IMR-90 (cell line): ENCODE measurements at regions not wholly inside any gene's neighbourhood (a gene's known extent, or its start where the extent isn't known, plus 50 kb on each side); places are given as distances from the start of the nearest gene placed in this dataset.
"Not testable (repeated sequence)": the region's sequence is repeated elsewhere in the genome, so short reads cannot be mapped to it uniquely, and the experiment has no call there.

Source experiments
- ATAC-seq: fragments of 200-7000 bp; cut with Tn5 transposase; 2 replicates; pipeline ENCODE4 v1.9.1; 2020; ENCODE audit warnings: low read depth, mild to moderate bottlenecking, moderate library complexity
- BruUV-seq: library from RNA; stranded (reverse); fragments of 400-500 nt; replicated peaks from 2 replicates; lab custom pipeline; 2021; lab: Mats Ljungman, UMichigan
- CTCF ChIA-PET: fragments of 300-600 bp; formaldehyde crosslinking; extraction: SDS; loops from one replicate; lab custom pipeline; 2021; ENCODE audit warnings: antibody characterized with exemption; lab: Yijun Ruan, JAX
- POLR2A ChIA-PET: fragments of 300-600 bp; sonication (Branson Sonifier 250); formaldehyde crosslinking; loops from one replicate; lab custom pipeline; 2022; ENCODE audit warnings: antibody characterized with exemption; ENCODE audit not compliant: unreplicated experiment; lab: Charles Lee
- DNase-seq: peaks from one replicate; pipeline ENCODE4 v3.0.0; 2013
- H2AFZ ChIP-seq: replicated peaks from 2 replicates; pipeline ENCODE3; 2013; ENCODE audit warnings: low read length, mild to moderate bottlenecking; ENCODE audit not compliant: poor library complexity
- H2AK5ac ChIP-seq: 2 replicates; pipeline ENCODE4 v1.6.1; 2013; ENCODE audit warnings: low read depth, low read length, inconsistent platforms
- H2AK9ac ChIP-seq: replicated peaks from 2 replicates; pipeline ENCODE3; 2013; ENCODE audit warnings: mild to moderate bottlenecking, low read depth, low read length, moderate library complexity; ENCODE audit not compliant: poor library complexity
- H2BK120ac ChIP-seq: 2 replicates; pipeline ENCODE4 v1.6.1; 2013; ENCODE audit warnings: low read depth, low read length, inconsistent platforms
- H2BK15ac ChIP-seq: 3 replicates; pipeline ENCODE4 v1.6.1; 2013; ENCODE audit warnings: low read depth, low read length, inconsistent platforms
- H2BK20ac ChIP-seq: 2 replicates; pipeline ENCODE4 v1.6.1; 2013; ENCODE audit warnings: low read depth, mild to moderate bottlenecking, inconsistent platforms, low read length, moderate library complexity
- H2BK5ac ChIP-seq: 2 replicates; pipeline ENCODE4 v1.6.1; 2013; ENCODE audit warnings: mild to moderate bottlenecking, low read depth, low read length, inconsistent platforms; ENCODE audit not compliant: poor library complexity, severe bottlenecking
- H3K14ac ChIP-seq: replicated peaks from 2 replicates; pipeline ENCODE4 v1.6.1; 2013; ENCODE audit warnings: low read depth, low read length, inconsistent platforms
- H3K18ac ChIP-seq: 2 replicates; pipeline ENCODE4 v1.6.1; 2013; ENCODE audit warnings: low read depth, low read length, control low read depth
- H3K23ac ChIP-seq: 2 replicates; pipeline ENCODE4 v1.6.1; 2013; ENCODE audit warnings: low read depth, low read length, inconsistent platforms
- H3K27ac ChIP-seq: 2 replicates; pipeline ENCODE4 v1.5.1; 2013; ENCODE audit warnings: mild to moderate bottlenecking, control low read depth, low read length; ENCODE audit not compliant: insufficient read depth
- H3K27me3 ChIP-seq: 2 replicates; pipeline ENCODE4 v1.6.1; 2013; ENCODE audit warnings: low read length; ENCODE audit not compliant: control insufficient read depth, insufficient read depth
- H3K36me3 ChIP-seq: 2 replicates; pipeline ENCODE4 v1.6.1; 2013; ENCODE audit warnings: low read length, mixed read lengths; ENCODE audit not compliant: control insufficient read depth, insufficient read depth
- H3K4ac ChIP-seq: 2 replicates; pipeline ENCODE4 v1.6.1; 2013; ENCODE audit warnings: low read depth, low read length, inconsistent platforms
- H3K4me1 ChIP-seq: 2 replicates; pipeline ENCODE4 v1.6.1; 2013; ENCODE audit warnings: low read length, mixed read lengths; ENCODE audit not compliant: control insufficient read depth, insufficient read depth
- H3K4me2 ChIP-seq: 2 replicates; pipeline ENCODE4 v1.6.1; 2013; ENCODE audit warnings: low read depth, mild to moderate bottlenecking, control low read depth, low read length, moderate library complexity
- H3K4me3 ChIP-seq: 2 replicates; pipeline ENCODE4 v1.5.1; 2013; ENCODE audit warnings: low read depth, mild to moderate bottlenecking, control low read depth, low read length, moderate library complexity; ENCODE audit not compliant: insufficient read depth
- H3K56ac ChIP-seq: 2 replicates; pipeline ENCODE4 v1.6.1; 2013; ENCODE audit warnings: low read length, inconsistent platforms; ENCODE audit not compliant: insufficient read depth; ENCODE audit errors: extremely low read depth
- H3K79me1 ChIP-seq, 2 experiments: 2 replicates each; pipeline ENCODE4 v1.6.1; 2013; ENCODE audit warnings: low read length in 2 of 2, inconsistent platforms in 1 of 2, low read depth in 1 of 2
- H3K9ac ChIP-seq: 2 replicates; pipeline ENCODE4 v1.6.1; 2013; ENCODE audit warnings: low read depth, low read length, control low read depth
- H3K9me1 ChIP-seq: 2 replicates; pipeline ENCODE4 v1.6.1; 2013; ENCODE audit warnings: low read length, inconsistent platforms; ENCODE audit not compliant: insufficient read depth
- H3K9me3 ChIP-seq: 2 replicates; pipeline ENCODE4 v1.6.1; 2013; ENCODE audit warnings: low read length; ENCODE audit not compliant: control insufficient read depth, insufficient read depth
- H4K20me1 ChIP-seq: 2 replicates; pipeline ENCODE4 v1.6.1; 2013; ENCODE audit warnings: low read length, inconsistent platforms; ENCODE audit not compliant: insufficient read depth
- H4K5ac ChIP-seq: 2 replicates; pipeline ENCODE4 v1.6.1; 2013; ENCODE audit warnings: mild to moderate bottlenecking, low read depth, low read length, control low read depth
- H4K8ac ChIP-seq, 2 experiments: 2 replicates each; pipeline ENCODE4 v1.6.1; 2013; ENCODE audit warnings: low read depth in 2 of 2, low read length in 2 of 2, control low read depth in 1 of 2, inconsistent platforms in 1 of 2
- H4K91ac ChIP-seq: 2 replicates; pipeline ENCODE4 v1.6.1; 2013; ENCODE audit warnings: low read depth, low read length, inconsistent platforms; ENCODE audit not compliant: insufficient read depth
- WGBS, 2 experiments: methylation state at CpG; one replicate each; pipeline versions ENCODE4 v1.1.5 to v1.1.7; 2013; ENCODE audit warnings: missing lambda C conversion rate in 2 of 2; ENCODE audit not compliant: insufficient read length in 1 of 2; ENCODE audit errors: extremely low coverage in 2 of 2; 5-methylcytosine and 5-hydroxymethylcytosine counted together
- dilution Hi-C: fragments of 300-500 bp; cut with HindIII; formaldehyde crosslinking; loops from one replicate; pipeline ENCODE4 v1.14.3; 2018; ENCODE audit warnings: low sequenced_read_pairs; ENCODE audit not compliant: unreplicated experiment
- in situ Hi-C: fragments of 300-500 bp; cut with MboI; formaldehyde crosslinking; loops from 3 replicates; pipeline ENCODE4 v1.14.3; 2019; ENCODE audit warnings: low sequenced_read_pairs, inconsistent platforms, mixed read lengths
- intact Hi-C: fragments of 100-400 bp; cut with micrococcal nuclease; formaldehyde crosslinking; loops from 2 replicates; pipeline ENCODE4 v1.10.0; 2022

- H3K4me3 ChIP-seq, H3K18ac ChIP-seq, BruUV-seq, H2BK20ac ChIP-seq, H2BK120ac ChIP-seq, H3K14ac ChIP-seq, H2BK5ac ChIP-seq, H3K9me1 ChIP-seq, CTCF ChIA-PET, DNase-seq, H3K9me3 ChIP-seq, H3K23ac ChIP-seq, H2AK9ac ChIP-seq, H4K20me1 ChIP-seq, H4K91ac ChIP-seq, H3K4me2 ChIP-seq, H3K9ac ChIP-seq, dilution Hi-C loops, in situ Hi-C loops, ATAC-seq, H2AK5ac ChIP-seq, H3K36me3 ChIP-seq, H3K27ac ChIP-seq, H3K4me1 ChIP-seq, H4K5ac ChIP-seq, POLR2A ChIA-PET, H3K56ac ChIP-seq, H3K4ac ChIP-seq, H2AFZ ChIP-seq, H3K27me3 ChIP-seq, H2BK15ac ChIP-seq, H4K8ac ChIP-seq, intact Hi-C loops, H3K79me1 ChIP-seq: not testable (repeated sequence)
- no CpG with 5 or more reads among the region's 4 CpGs for WGBS, 2 experiments
These were observed 64.8 kb downstream of the B4GALT7 start for GRCh38 chr5:177664737-177665136.

GRCh38 chr5:177665172-177665571 lies 65.2 kb downstream of the B4GALT7 start:
- H2AFZ ChIP-seq, H3K9me3 ChIP-seq, H2BK120ac ChIP-seq, H2AK9ac ChIP-seq, H2BK20ac ChIP-seq, dilution Hi-C loops, H4K5ac ChIP-seq, H3K18ac ChIP-seq, H4K8ac ChIP-seq, DNase-seq, H3K56ac ChIP-seq, H3K36me3 ChIP-seq, H3K27me3 ChIP-seq, POLR2A ChIA-PET, in situ Hi-C loops, H3K4me1 ChIP-seq, intact Hi-C loops, H3K9ac ChIP-seq, H3K23ac ChIP-seq, H3K79me1 ChIP-seq, H4K20me1 ChIP-seq, H3K4me2 ChIP-seq, CTCF ChIA-PET, ATAC-seq, H2BK5ac ChIP-seq, H3K4me3 ChIP-seq, H3K27ac ChIP-seq, H4K91ac ChIP-seq, H3K14ac ChIP-seq, H2AK5ac ChIP-seq, H3K4ac ChIP-seq, BruUV-seq, H2BK15ac ChIP-seq, H3K9me1 ChIP-seq: not testable (repeated sequence)
- WGBS, 2 experiments: no CpG with 5 or more reads among the region's 6 CpGs
